HuH-7 (cell line): ENCODE measurements at regions not wholly inside any gene's neighbourhood (a gene's known extent, or its start where the extent isn't known, plus 50 kb on each side); places are given as distances from the start of the nearest gene placed in this dataset.
"Not testable (repeated sequence)": the region's sequence is repeated elsewhere in the genome, so short reads cannot be mapped to it uniquely, and the experiment has no call there.

Experiments used
- DNase-seq: peaks from one replicate; pipeline ENCODE4 v3.0.0; 2011; ENCODE audit warnings: low spot score

DNA sequence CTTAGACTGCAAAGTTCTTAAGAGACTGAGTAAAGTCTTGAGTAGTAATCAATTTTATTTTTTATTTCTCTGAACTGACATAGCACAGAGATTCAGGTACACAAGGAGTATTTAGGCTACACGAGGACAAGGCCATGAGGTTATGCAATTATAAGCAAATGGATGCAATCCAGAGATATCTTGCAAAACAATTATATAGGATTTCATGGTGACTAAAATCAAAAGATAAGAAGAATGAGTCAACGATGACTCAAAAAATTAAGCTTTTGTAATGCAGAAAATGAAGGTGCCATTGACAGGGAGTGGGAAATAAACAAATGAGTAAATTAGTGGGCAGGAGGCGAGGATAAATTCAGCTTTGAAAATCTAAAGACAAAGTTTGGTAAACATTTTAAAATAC is 66.7 kb upstream of the MYO3A start:
- DNase-seq = no peak

DNA sequence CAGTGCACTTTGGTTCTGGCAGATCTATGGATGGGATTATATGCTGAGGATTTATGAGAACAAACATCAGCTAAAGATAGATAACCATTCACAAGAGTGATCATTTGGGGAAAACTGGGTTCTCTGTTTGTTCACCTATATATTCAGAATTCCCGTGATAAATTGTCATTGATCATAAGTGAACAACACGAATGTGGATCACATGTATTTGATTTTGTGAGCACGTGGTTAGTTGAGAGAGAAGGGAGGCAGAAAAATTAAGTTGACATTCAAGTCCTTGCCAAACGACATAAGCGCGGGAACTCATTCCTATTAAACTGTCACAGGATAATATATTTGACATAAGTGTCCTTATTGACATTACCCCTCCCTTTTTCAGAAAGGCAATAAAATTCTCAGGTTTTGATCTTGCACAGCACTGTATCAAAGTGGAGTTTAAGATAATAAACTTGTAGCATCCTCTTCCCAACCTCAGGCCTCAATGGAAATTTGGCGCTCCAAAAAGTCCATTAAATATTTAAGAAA is 64.9 kb upstream of the MYO3A start:
- DNase-seq = no peak

DNA sequence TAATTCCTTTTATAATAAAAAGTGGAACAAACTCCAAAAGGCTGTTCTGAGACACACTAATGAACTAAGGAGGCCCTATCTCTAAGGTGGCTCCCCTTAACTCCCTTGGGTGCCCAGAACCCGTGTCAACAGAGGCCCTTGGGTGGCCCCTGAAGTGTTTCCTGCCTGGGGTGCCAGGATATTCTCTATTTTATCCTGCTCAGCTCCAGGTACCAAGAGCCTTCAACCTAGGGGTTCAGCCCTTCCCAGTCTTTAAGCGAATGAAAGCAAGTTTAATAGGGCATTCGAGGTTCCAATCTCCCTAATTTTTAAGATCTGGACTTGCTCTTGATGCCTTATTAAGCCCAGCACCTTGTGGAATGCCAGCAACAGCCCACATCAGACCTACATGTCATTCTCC is 64.4 kb upstream of the MYO3A start:
- no peak for DNase-seq

DNA sequence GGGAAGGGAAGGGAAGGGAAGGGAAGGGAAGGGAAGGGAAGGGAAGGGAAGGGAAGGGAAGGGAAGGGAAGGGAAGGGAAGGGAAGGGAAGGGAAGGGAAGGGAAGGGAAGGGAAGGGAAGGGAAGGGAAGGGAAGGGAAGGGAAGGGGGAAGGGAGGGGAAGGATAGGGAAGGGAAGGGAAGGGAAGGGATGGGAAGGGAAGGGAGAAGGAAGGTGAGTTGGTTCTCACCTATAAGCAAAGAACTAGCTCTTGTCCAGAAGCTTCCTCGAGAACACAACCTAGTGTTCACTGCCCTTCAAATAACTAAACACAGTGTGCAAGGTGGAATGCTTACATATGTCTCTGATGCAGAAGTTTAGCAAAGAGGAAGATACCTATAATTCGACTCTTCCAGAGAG is 59.6 kb upstream of the MYO3A start:
- not testable (repeated sequence) for DNase-seq

DNA sequence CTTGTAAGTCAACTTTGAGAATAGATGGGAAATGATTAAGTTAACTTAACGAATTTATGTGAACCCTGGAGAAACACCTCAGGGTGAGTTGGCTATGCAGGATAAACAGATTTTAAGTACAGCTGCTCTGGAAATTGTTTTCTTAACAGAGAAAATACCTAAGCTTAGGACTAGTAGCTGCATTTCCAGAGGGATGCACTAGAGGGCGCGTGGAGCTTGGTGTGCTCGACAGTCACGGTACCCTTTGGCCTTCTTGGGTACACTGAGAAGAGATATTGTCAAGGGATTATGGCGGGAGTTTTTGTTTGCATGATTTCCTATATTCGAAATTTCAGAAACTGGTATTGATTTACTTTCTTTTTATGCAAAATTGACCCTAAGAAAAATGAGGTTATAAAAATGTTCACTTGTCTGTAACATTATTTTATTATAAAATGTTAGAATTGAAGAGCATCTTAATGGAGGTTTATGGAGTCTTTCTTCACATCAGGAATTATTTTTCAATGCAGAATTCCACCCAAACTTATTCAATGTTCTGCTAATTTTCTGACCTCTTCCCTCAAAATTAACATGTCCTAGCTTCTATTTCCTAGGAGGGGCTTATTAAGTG is 58.4 kb upstream of the MYO3A start:
- DNase-seq = peak; percentile 45

DNA sequence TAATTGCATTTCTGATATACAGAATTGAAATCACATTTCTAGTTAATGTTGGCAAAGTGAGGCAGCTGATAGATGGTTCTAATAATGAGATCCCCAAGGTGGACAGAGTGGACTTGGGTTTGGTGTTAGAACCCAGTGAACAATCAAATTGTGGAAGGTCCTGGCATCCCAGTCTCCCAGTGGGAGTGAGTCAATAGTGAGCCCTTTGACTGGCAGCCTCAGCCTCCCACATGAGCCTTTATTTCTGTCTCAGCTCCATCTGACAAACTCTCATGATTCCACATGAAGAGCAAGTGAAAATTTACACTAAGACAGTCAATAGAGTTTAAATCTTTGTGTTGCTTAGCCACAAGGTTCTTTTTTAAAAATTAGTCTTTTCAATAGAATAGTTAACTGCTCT is 56.7 kb upstream of the MYO3A start:
- no peak for DNase-seq
